Activated T-cell treated with anti-CD3 and anti-CD28 coated beads, Interleukin-2, amount 50 U/mL, for 4 hours (primary cell): ENCODE measurements at regions not wholly inside any gene's neighbourhood (a gene's known extent, or its start where the extent isn't known, plus 50 kb on each side); places are given as distances from the start of the nearest gene placed in this dataset.
"Not testable (repeated sequence)": the region's sequence is repeated elsewhere in the genome, so short reads cannot be mapped to it uniquely, and the experiment has no call there.

ENCODE experiments used
- ATAC-seq, 2 donors: fragments of 200-7000 bp; cut with Tn5 transposase; one replicate each; pipeline ENCODE4 v1.10.0; 2021
- DNase-seq: peaks from one replicate; pipeline ENCODE4 v3.0.0-alpha.2; 2020
- H3K27me3 Mint-ChIP-seq: one replicate; pipeline ENCODE4 v1.8.0; 2021; ENCODE audit warnings: low read depth, mixed read lengths
- H3K36me3 Mint-ChIP-seq: one replicate; pipeline ENCODE4 v1.8.0; 2022; ENCODE audit warnings: mixed read lengths; ENCODE audit not compliant: insufficient read depth
- H3K4me1 Mint-ChIP-seq: one replicate; pipeline ENCODE4 v1.8.0; 2021; ENCODE audit warnings: low read depth, mixed read lengths
- H3K4me3 Mint-ChIP-seq: one replicate; pipeline ENCODE4 v1.8.0; 2021; ENCODE audit warnings: mild to moderate bottlenecking, moderate library complexity, mixed read lengths
- H3K9me3 Mint-ChIP-seq: one replicate; pipeline ENCODE4 v1.8.0; 2021; ENCODE audit warnings: mixed read lengths

DNA sequence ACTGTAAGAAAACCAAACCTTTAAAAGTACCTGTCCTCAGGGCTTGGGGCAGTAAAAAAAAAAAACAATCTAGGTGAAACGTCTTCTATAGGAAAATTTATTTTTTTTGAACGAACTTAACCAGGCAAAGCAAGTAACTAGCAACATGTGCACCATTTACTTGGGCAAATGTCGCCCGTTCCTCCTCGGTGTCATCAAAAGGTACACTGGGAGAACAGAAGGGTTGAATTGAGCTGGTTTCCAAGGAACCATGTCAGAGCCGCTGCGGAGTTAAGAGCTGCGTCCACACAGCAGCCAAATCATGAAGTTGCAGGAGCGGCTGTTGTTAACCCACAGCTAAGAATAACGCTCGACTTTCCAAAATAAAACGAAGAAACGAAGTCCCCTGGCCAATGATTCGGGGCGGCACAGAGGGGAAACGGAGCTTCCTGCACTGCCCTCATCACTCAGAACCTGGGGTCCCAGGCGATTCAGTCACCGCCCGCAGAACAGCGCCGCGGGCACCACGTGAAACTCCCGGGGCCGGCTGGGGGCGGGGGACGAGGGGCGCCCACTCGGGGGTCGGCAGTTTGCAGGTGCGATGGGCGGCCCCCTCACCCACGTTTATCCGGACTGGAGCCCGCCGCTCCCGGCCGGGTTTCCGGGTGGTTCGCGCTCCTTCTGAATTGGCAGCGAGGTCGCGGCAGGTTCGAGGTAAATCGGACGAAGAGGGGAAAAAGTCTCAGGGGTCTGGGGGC is 53.6 kb upstream of the PLGLB1 start:
- peak overlapping the region; percentile 88 for H3K4me3 Mint-ChIP-seq
- not testable (repeated sequence) for H3K36me3 Mint-ChIP-seq

DNA sequence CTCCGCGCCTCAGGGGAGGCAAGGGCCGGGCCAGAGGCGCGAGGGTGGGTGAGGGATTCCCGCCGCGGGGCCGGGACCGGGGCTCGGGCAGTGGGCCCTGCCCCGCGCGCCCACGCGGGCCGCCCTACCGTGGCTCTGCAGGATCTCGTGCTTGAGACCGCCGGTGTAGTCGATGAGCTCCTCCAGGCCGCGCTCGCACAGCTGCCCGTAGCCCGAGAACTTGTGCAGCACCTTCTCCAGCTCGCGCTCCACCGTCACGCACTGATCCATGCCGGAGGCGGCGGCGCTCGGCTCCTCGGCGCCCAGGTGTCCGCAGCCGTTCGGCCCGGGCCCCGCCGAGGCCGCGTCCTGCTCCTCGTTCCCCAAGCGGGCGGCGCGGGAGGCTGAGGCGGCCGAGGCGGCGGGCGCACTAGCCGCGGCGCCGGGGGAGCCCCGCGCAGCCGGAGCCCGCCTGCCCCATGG is 54.2 kb upstream of the PLGLB1 start:
- H3K4me3 Mint-ChIP-seq = peak overlapping the region; percentile 76
- DNase-seq (peak; percentile 46), ATAC-seq (peak; percentile 45 to 49)
- H3K4me1 Mint-ChIP-seq, H3K36me3 Mint-ChIP-seq, H3K27me3 Mint-ChIP-seq, H3K9me3 Mint-ChIP-seq: not testable (repeated sequence)

More for the DNA sequence above, 53.6 kb upstream of the PLGLB1 start:
- peaks cover 11% of the 10 kb centered on the region for H3K4me1 Mint-ChIP-seq
- not testable (repeated sequence) for H3K9me3 Mint-ChIP-seq, H3K27me3 Mint-ChIP-seq, ATAC-seq
- peak; percentile 27 for DNase-seq

- H3K4me1 Mint-ChIP-seq, H3K9me3 Mint-ChIP-seq, H3K36me3 Mint-ChIP-seq, H3K27me3 Mint-ChIP-seq: not testable (repeated sequence)
- ATAC-seq (peak; percentile 90), DNase-seq (peak; percentile 85)
- H3K4me3 Mint-ChIP-seq = peak overlapping the region; percentile 90
These were observed 54.8 kb upstream of the PLGLB1 start for GRCh38 chr2:87076253-87077123.

DNA sequence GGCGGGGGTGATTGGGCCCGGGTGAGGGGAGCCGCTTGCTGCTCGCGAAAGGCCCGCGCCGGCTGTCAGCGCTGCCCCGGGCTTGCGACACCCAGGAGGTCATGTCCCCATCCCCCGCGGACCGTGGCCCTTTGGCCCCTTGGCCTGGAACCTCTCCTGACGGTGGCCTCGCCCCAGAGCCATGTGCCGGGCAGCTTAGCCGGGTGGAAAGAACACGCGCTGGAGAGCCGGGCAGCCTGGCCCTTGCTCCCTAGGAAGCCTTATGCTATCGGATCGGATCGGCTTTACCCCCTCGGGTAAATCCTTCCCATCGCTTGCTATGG is 55.4 kb upstream of the PLGLB1 start:
- not testable (repeated sequence) for H3K9me3 Mint-ChIP-seq, DNase-seq, ATAC-seq, H3K4me1 Mint-ChIP-seq, H3K36me3 Mint-ChIP-seq, H3K27me3 Mint-ChIP-seq
- peak overlapping the region; percentile 90 for H3K4me3 Mint-ChIP-seq

DNA sequence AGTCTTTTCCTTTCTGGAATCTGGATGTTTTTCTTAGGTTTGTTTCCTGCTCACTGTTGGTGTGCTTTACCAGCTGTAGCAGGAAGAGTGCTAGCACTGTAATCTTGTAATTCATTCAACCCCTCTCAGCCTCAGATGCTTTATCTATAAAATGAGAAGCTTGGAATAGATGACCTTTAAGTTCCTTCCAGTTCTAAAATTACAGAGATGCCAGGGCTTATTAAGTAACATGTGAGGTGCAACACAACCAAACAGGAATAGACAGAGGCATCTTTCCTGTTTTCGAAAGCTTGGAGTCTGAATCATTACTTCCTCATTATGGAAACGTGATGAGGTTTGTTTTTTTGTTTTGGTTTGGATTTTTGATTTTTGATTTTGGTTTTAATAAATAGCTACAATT is 60.1 kb upstream of the PLGLB1 start:
- ATAC-seq, H3K4me1 Mint-ChIP-seq, H3K4me3 Mint-ChIP-seq, H3K36me3 Mint-ChIP-seq, H3K27me3 Mint-ChIP-seq, DNase-seq, H3K9me3 Mint-ChIP-seq: not testable (repeated sequence)

GRCh38 chr2:87088079-87088478 is 66.4 kb upstream of the PLGLB1 start:
- not testable (repeated sequence) for H3K9me3 Mint-ChIP-seq, H3K27me3 Mint-ChIP-seq, H3K4me1 Mint-ChIP-seq, DNase-seq, ATAC-seq, H3K36me3 Mint-ChIP-seq, H3K4me3 Mint-ChIP-seq

- not testable (repeated sequence) for H3K9me3 Mint-ChIP-seq, H3K27me3 Mint-ChIP-seq, ATAC-seq, H3K4me3 Mint-ChIP-seq, DNase-seq, H3K36me3 Mint-ChIP-seq, H3K4me1 Mint-ChIP-seq
These were observed 67.8 kb upstream of the PLGLB1 start for GRCh38 chr2:87089401-87089800.

- H3K4me1 Mint-ChIP-seq, DNase-seq, H3K36me3 Mint-ChIP-seq, H3K4me3 Mint-ChIP-seq, H3K9me3 Mint-ChIP-seq, H3K27me3 Mint-ChIP-seq, ATAC-seq: not testable (repeated sequence)
These were observed 71.6 kb upstream of the PLGLB1 start for GRCh38 chr2:87093252-87093651.

DNA sequence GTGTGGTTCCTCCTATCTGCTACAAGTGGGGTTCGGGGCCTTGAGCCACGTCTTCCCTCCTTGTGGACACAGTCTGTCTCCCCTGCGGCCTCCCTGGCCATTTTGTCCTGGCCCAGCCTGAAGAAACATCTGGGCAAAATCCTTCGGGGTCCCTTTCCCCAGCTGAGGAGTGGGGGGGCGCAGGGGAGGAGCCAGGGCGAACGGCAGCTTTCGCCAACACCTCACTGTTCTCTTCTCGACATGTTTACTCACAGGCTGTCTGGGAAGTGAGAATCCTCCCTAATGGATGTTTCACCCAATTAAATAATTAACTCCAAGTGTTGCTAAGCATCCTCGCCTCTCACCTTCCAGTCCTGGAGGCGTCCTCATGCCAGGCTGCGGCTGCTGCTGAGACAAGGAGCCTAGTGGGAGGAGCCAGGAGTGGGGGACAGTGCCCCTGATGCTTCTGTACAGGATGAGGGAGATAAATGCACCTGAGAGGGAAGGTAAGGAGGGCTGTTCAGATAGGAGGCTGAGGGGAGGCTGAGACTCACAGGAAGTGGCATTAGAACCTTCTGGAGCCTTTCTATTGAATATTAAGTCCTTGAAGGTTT is 72.4 kb upstream of the PLGLB1 start:
- H3K36me3 Mint-ChIP-seq, ATAC-seq, H3K4me3 Mint-ChIP-seq, DNase-seq, H3K27me3 Mint-ChIP-seq, H3K9me3 Mint-ChIP-seq, H3K4me1 Mint-ChIP-seq: not testable (repeated sequence)

DNA sequence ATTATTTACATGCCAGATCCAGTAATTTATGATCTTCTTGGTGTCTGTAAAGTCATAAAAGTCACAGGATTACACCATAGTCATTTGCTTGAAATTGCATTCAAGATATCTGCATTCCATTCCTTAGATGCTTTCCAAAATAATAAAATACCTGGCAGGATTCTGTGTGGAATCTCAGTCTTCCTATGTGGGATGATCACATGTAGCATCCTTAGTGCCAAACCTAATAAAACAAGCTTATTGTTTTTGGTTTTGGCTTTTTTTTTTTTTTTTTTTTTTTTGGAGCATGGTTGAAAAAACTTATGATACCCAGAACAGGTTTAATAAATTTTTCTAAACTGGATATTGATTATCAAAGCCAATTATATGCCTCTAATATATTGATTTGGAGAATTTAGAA is 74.2 kb upstream of the PLGLB1 start:
- H3K9me3 Mint-ChIP-seq, H3K4me1 Mint-ChIP-seq, H3K36me3 Mint-ChIP-seq, H3K27me3 Mint-ChIP-seq, H3K4me3 Mint-ChIP-seq, ATAC-seq, DNase-seq: not testable (repeated sequence)

DNA sequence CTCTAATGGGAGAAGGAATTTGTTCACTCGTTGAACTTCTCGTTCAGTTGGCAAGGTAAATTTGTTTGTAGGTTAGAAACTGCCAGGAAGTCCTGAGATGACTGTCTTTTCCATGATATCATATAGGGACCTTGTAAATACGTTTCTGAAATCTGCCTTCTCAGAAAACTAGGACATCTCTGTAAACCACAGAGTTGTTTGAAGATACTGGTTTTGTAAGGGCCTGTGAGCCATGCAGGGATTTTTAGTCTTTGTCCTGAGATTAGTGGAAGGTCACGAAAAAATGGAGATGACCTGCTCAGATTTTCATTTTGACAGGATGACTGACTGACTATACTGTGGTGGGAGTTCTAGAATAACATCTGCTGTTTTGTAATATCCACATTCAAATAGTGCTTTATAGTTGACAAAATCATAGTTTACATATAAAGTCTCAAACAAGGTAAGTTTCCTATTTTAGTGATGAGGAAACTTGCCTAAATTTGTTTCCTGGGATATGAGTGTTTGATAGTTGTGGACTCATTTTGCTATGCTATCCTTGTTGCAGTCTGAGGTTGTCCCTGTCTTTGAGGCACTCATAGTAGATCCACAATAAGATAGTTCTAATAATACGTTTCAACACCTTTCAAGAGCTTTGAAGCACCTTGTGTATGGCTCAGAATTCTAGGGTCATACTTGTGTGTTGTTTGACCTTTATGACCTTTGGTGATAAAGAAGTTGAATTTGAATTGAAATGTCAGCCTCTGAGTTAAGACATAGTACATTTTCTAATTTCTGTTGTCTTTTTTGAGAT is 107.3 kb upstream of the PLGLB1 start:
- peak; percentile 84 to 88 for ATAC-seq
- H3K36me3 Mint-ChIP-seq, H3K27me3 Mint-ChIP-seq, H3K4me1 Mint-ChIP-seq, H3K9me3 Mint-ChIP-seq, DNase-seq, H3K4me3 Mint-ChIP-seq: not testable (repeated sequence)

DNA sequence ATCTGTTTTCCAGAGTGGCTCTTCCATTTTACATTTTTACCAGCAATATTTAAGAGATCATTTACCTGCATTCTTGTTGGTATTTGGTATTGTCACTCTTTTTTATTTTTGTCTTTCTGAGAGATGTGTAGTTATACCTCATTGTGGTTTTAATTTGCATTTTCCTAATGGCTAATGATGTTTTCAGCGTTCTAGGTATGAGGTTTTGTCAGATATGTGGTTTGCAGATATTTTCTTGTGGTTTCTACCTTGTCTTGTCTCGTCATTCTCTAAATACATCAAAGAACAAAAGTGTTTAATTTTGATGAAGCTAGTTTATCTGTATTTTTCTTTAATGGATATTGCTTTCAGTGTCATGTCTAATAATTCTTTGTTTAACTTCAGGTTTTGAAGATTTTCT is 110.9 kb upstream of the PLGLB1 start:
- H3K4me1 Mint-ChIP-seq = not testable (repeated sequence)

DNA sequence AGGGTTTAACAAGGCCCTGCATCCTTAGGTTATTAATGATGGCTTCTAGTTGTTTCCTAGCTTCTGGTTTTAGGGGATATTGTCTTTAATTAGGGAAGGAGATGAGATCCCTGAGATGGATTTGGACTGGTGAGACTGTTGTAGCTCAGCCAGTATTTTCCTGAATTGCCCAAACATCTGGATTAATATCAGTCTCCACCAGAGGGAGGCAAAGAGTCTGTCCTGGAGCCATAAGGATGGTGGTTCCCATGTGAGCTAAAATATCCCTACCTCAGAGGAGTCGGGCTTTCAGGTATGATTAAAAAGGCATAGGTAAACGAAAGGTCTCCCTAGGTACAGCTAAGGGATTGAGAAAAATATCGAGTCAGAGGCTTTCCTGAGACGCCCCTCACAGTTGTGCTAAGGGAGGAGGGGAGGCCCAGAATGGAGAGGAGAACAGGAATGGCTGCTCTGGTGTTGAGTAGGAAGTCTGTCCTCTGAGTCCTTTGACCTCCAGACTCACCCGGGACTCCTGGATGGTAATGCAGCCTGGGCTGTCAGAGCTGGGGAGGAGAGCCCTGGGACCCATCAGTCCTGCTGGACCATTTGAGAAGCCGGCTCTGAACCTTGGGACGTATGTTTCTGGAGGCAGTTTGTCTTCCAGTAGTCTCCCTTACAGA is 130.3 kb upstream of the PLGLB1 start:
- ATAC-seq = peak in 1 of 2 donors; percentile 46
- not testable (repeated sequence) for H3K9me3 Mint-ChIP-seq, H3K36me3 Mint-ChIP-seq, H3K27me3 Mint-ChIP-seq, H3K4me3 Mint-ChIP-seq, H3K4me1 Mint-ChIP-seq, DNase-seq

More for the DNA sequence above, 110.9 kb upstream of the PLGLB1 start:
- H3K4me3 Mint-ChIP-seq, H3K27me3 Mint-ChIP-seq, DNase-seq, H3K36me3 Mint-ChIP-seq, H3K9me3 Mint-ChIP-seq: not testable (repeated sequence)
- ATAC-seq = peak in 1 of 2 donors; percentile 36

DNA sequence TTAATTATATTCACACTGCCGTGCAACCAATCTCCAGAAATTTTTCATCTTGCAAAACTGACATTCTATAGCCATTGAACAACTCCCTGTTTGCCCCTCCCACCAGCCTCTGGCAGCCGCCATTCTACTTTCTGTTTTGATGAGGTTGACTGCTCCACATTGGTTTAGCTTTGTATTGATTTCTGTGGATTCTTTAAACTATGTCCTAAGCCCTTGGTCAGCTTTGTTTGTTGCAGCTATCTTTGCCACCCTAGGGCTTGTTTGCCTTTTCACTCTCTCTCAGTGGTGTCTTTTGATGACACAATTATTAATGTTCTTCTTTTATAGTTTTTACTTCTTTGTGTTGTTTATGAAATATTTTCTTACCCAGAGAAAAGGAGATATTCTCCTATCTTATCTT is 152.8 kb upstream of the PLGLB1 start:
- H3K9me3 Mint-ChIP-seq, H3K4me3 Mint-ChIP-seq, DNase-seq, H3K4me1 Mint-ChIP-seq, ATAC-seq, H3K27me3 Mint-ChIP-seq, H3K36me3 Mint-ChIP-seq: not testable (repeated sequence)
